OCI-LY7 (cell line): ENCODE measurements at regions not wholly inside any gene's neighbourhood (a gene's known extent, or its start where the extent isn't known, plus 50 kb on each side); places are given as distances from the start of the nearest gene placed in this dataset.
"Not testable (repeated sequence)": the region's sequence is repeated elsewhere in the genome, so short reads cannot be mapped to it uniquely, and the experiment has no call there.

Source experiments
- BruUV-seq: library from RNA; stranded (reverse); fragments of 400-500 nt; replicated peaks from 2 replicates; lab custom pipeline; 2021; lab: Mats Ljungman, UMichigan
- CTCF ChIA-PET: fragments of 300-600 bp; sonication (Branson Sonifier 250); formaldehyde crosslinking; loops from one replicate; lab custom pipeline; 2022; ENCODE audit warnings: antibody characterized with exemption; ENCODE audit not compliant: unreplicated experiment; lab: Charles Lee
- POLR2A ChIA-PET: fragments of 300-600 bp; sonication (Branson Sonifier 250); formaldehyde crosslinking; loops from one replicate; lab custom pipeline; 2022; ENCODE audit warnings: antibody characterized with exemption; lab: Charles Lee
- DNase-seq: peaks from one replicate; pipeline ENCODE4 v3.0.0-alpha.2; 2015; ENCODE audit warnings: low spot score
- H2AFZ ChIP-seq: fragments of 200-600 bp; sonication (generic), shearing (Covaris generic); 2 replicates; pipeline ENCODE4 v1.6.1; 2014; ENCODE audit warnings: mild to moderate bottlenecking, antibody characterized with exemption, low read length, moderate library complexity
- H3K27ac ChIP-seq: fragments of 200-600 bp; sonication (generic); 2 replicates; pipeline ENCODE4 v1.5.1; 2014; ENCODE audit warnings: mixed run types, low read depth, mild to moderate bottlenecking, moderate library complexity, low read length, inconsistent platforms; ENCODE audit not compliant: poor library complexity, severe bottlenecking
- H3K36me3 ChIP-seq: fragments of 200-600 bp; sonication (generic); 2 replicates; pipeline ENCODE4 v1.6.1; 2014; ENCODE audit warnings: mild to moderate bottlenecking, antibody characterized with exemption, low read length, moderate library complexity, mixed read lengths; ENCODE audit not compliant: insufficient read depth
- H3K4me1 ChIP-seq: fragments of 200-600 bp; sonication (generic); 2 replicates; pipeline ENCODE4 v1.5.1; 2014; ENCODE audit warnings: mild to moderate bottlenecking, low read length; ENCODE audit not compliant: insufficient read depth, poor library complexity, severe bottlenecking
- H3K4me2 ChIP-seq: fragments of 200-600 bp; sonication (generic); 2 replicates; pipeline ENCODE4 v1.6.1; 2014; ENCODE audit warnings: mild to moderate bottlenecking, low read length
- H3K4me3 ChIP-seq: fragments of 200-600 bp; sonication (generic); 2 replicates; pipeline ENCODE4 v1.5.1; 2014; ENCODE audit warnings: mild to moderate bottlenecking, low read depth, low read length; ENCODE audit not compliant: poor library complexity, severe bottlenecking
- H3K79me2 ChIP-seq: fragments of 200-600 bp; sonication (generic); 2 replicates; pipeline ENCODE4 v1.6.1; 2016; ENCODE audit warnings: low read depth, mild to moderate bottlenecking, low read length, moderate library complexity, mixed read lengths; ENCODE audit not compliant: insufficient read depth
- H3K9me2 ChIP-seq: fragments of 200-600 bp; sonication (generic); 2 replicates; pipeline ENCODE4 v1.6.1; 2016; ENCODE audit warnings: mild to moderate bottlenecking, low read length, mixed read lengths; ENCODE audit not compliant: insufficient read depth
- H3K9me3 ChIP-seq: fragments of 200-600 bp; sonication (generic); 2 replicates; pipeline ENCODE4 v1.6.1; 2014; ENCODE audit warnings: mild to moderate bottlenecking, mixed run types, low read length, mixed read lengths
- H4K20me1 ChIP-seq: fragments of 200-600 bp; sonication (generic); 2 replicates; pipeline ENCODE4 v1.6.1; 2014; ENCODE audit warnings: mild to moderate bottlenecking, antibody characterized with exemption, low read length, moderate library complexity, mixed read lengths; ENCODE audit not compliant: insufficient read depth
- EZH2phosphoT487 ChIP-seq: fragments of 200-600 bp; sonication (generic); IDR thresholded peaks from 2 replicates; pipeline ENCODE4 v1.6.1; 2018; ENCODE audit warnings: low read depth, borderline replicate concordance, mild to moderate bottlenecking, mixed run types, antibody characterized with exemption, low read length, moderate library complexity, mixed read lengths
- intact Hi-C: fragments of 100-400 bp; cut with micrococcal nuclease; formaldehyde crosslinking; loops from one replicate; pipeline ENCODE4 v1.10.0; 2022; ENCODE audit not compliant: unreplicated experiment
- TF ChIP-seq, protein P1 (sequence below): fragments of 200-600 bp; sonication (generic); conservative IDR thresholded peaks from 2 replicates; pipeline ENCODE4 v1.5.1; 2014; ENCODE audit warnings: mild to moderate bottlenecking, antibody characterized with exemption, low read length, moderate library complexity, mixed read lengths

DNA sequence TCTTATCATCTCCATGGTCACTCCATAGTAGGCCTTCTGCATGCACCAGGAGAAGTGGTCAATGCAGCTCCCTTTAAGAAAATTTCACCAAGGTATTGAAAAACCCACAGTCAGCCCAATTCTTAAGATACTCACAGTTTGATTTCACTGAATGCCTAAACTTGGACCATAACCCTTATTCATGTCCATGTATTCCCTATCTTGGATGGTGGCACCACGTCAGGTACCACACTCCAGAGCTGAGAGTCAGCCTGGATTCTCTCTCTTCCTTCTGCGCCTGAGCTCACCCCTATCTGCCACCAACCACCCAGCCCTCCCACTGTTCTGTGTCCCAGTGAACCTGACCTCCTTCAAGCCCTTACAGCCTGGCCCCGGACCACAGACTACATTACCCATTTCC is 183.2 kb upstream of the NR2F2 start:
- intact Hi-C loops, result no loop called here
- no peak overlapping the region for H3K4me2 ChIP-seq
- no peaks in the 10 kb centered on the region for H3K79me2 ChIP-seq
- no peaks in the 10 kb centered on the region for H3K9me2 ChIP-seq
- H3K27ac ChIP-seq, result no peak overlapping the region
- BruUV-seq, result no TSS peak
- H3K9me3 ChIP-seq, result no peaks in the 10 kb centered on the region
- H2AFZ ChIP-seq, result no peak overlapping the region
- H3K4me3 ChIP-seq, result no peak overlapping the region
- DNase-seq, result no peak
- POLR2A ChIA-PET, result no interaction called here
- CTCF ChIA-PET, result no interaction called here
- no peak for TF ChIP-seq EZH2phosphoT487
- TF ChIP-seq, protein P1, sequence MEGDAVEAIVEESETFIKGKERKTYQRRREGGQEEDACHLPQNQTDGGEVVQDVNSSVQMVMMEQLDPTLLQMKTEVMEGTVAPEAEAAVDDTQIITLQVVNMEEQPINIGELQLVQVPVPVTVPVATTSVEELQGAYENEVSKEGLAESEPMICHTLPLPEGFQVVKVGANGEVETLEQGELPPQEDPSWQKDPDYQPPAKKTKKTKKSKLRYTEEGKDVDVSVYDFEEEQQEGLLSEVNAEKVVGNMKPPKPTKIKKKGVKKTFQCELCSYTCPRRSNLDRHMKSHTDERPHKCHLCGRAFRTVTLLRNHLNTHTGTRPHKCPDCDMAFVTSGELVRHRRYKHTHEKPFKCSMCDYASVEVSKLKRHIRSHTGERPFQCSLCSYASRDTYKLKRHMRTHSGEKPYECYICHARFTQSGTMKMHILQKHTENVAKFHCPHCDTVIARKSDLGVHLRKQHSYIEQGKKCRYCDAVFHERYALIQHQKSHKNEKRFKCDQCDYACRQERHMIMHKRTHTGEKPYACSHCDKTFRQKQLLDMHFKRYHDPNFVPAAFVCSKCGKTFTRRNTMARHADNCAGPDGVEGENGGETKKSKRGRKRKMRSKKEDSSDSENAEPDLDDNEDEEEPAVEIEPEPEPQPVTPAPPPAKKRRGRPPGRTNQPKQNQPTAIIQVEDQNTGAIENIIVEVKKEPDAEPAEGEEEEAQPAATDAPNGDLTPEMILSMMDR, result no peak
- no peaks in the 10 kb centered on the region for H3K36me3 ChIP-seq
- no peaks in the 10 kb centered on the region for H3K4me1 ChIP-seq
- no peaks in the 10 kb centered on the region for H4K20me1 ChIP-seq

DNA sequence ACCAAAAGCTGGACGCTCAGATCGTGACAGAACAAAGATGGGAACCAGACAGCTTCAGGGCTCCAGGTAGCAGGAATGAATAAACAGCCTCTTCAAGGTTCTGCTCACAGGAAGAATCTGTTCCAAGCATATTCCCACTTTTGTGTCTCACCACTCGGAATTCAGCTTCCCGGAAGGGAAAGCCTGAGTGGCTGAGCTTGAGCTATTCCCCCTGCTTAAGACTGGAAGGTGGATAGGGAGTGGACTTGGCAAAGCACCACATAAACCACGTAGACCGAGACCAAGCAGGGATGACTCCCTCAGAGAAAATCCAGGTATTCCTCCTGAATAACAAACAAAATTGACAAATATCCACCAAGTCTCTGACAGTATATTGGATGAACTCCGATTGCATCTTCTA is 180.2 kb upstream of the NR2F2 start:
- CTCF ChIA-PET, result no interaction called here

DNA sequence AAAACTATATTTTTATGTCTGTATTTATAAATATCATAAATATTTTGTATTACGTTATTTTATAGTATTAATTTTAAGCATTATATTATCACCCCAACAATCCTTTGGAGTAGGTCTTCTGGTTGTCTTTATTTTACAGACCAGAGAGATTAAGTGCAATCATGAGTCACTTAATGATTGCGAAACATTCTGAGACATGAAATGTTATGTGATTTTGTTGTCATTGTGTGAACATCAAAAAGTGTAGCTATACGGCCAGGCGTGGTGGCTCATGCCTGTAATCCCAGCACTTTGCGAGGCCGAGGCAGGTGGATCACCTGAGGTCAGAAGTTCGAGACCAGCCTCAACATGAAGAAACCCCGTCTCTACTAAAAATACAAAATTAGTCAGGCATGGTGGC is 178.8 kb upstream of the NR2F2 start:
- DNase-seq, H3K9me2 ChIP-seq, H3K36me3 ChIP-seq, H3K27ac ChIP-seq, POLR2A ChIA-PET, H3K9me3 ChIP-seq, BruUV-seq, H3K4me2 ChIP-seq, H3K79me2 ChIP-seq, intact Hi-C loops, H2AFZ ChIP-seq, H4K20me1 ChIP-seq, CTCF ChIA-PET, H3K4me1 ChIP-seq, H3K4me3 ChIP-seq: not testable (repeated sequence)

More for the DNA sequence above, 180.2 kb upstream of the NR2F2 start:
- no peaks in the 10 kb centered on the region for H3K9me2 ChIP-seq
- H3K79me2 ChIP-seq, result no peaks in the 10 kb centered on the region
- TF ChIP-seq EZH2phosphoT487, result no peak
- TF ChIP-seq, protein P1, result no peak
- no peaks in the 10 kb centered on the region for H3K9me3 ChIP-seq
- no peaks in the 10 kb centered on the region for H3K36me3 ChIP-seq
- POLR2A ChIA-PET, result no interaction called here
- no peak overlapping the region for H3K27ac ChIP-seq
- H4K20me1 ChIP-seq, result no peaks in the 10 kb centered on the region
- H3K4me2 ChIP-seq, result no peak overlapping the region
- H2AFZ ChIP-seq, result no peak overlapping the region
- no peak for DNase-seq
- no TSS peak for BruUV-seq
- intact Hi-C loops, result no loop called here
- no peaks in the 10 kb centered on the region for H3K4me1 ChIP-seq
- H3K4me3 ChIP-seq, result no peak overlapping the region
